Neuronal stem cell (in vitro differentiated cells): ENCODE measurements at regions not wholly inside any gene's neighbourhood (a gene's known extent, or its start where the extent isn't known, plus 50 kb on each side); places are given as distances from the start of the nearest gene placed in this dataset.

Experiments used
- DNase-seq: peaks from one replicate; pipeline ENCODE4 v3.0.0-alpha.2; 2013; ENCODE audit warnings: low spot score
- H2AFZ ChIP-seq: one replicate; pipeline ENCODE4 v1.6.1; 2013; ENCODE audit warnings: mild to moderate bottlenecking, low read length, inconsistent platforms
- H2AK5ac ChIP-seq: 2 replicates; pipeline ENCODE4 v1.6.1; 2013; ENCODE audit warnings: low read depth, mild to moderate bottlenecking, inconsistent platforms, low read length, moderate library complexity, mixed read lengths
- H2BK120ac ChIP-seq: 2 replicates; pipeline ENCODE4 v1.6.1; 2013; ENCODE audit warnings: low read depth, mild to moderate bottlenecking, inconsistent platforms, low read length, moderate library complexity, mixed read lengths
- H2BK12ac ChIP-seq: one replicate; pipeline ENCODE4 v1.6.1; 2013; ENCODE audit warnings: low read length, inconsistent platforms
- H2BK15ac ChIP-seq: 2 replicates; pipeline ENCODE4 v1.6.1; 2013; ENCODE audit warnings: mild to moderate bottlenecking, low read length, inconsistent platforms, mixed read lengths
- H2BK5ac ChIP-seq: one replicate; pipeline ENCODE4 v1.6.1; 2013; ENCODE audit warnings: inconsistent platforms, mild to moderate bottlenecking, low read length, moderate library complexity
- H3K14ac ChIP-seq: one replicate; pipeline ENCODE4 v1.6.1; 2013; ENCODE audit warnings: low read length, inconsistent platforms
- H3K18ac ChIP-seq: 2 replicates; pipeline ENCODE4 v1.6.1; 2013; ENCODE audit warnings: low read length, inconsistent platforms
- H3K23ac ChIP-seq: 2 replicates; pipeline ENCODE4 v1.6.1; 2013; ENCODE audit warnings: low read depth, mild to moderate bottlenecking, mixed read lengths, low read length, inconsistent platforms; ENCODE audit not compliant: poor library complexity
- H3K27ac ChIP-seq: replicated peaks from 3 replicates; pipeline ENCODE4 v1.5.1; 2013; ENCODE audit warnings: low read length, inconsistent platforms
- H3K27me3 ChIP-seq, 3 experiments: 2 replicates each; pipeline ENCODE4 v1.6.1; 2013; ENCODE audit warnings: low read length in 3 of 3, mild to moderate bottlenecking in 2 of 3, inconsistent platforms in 1 of 3, low read depth in 1 of 3, mixed read lengths in 1 of 3, moderate library complexity in 1 of 3; ENCODE audit not compliant: control insufficient read depth in 3 of 3, insufficient read depth in 3 of 3
- H3K36me3 ChIP-seq, 2 donors: replicated peaks in 1 of 2; 2 replicates each; pipeline ENCODE4 v1.6.1; 2013; ENCODE audit warnings: low read length in 2 of 2; ENCODE audit not compliant: control insufficient read depth in 2 of 2, insufficient read depth in 2 of 2
- H3K4ac ChIP-seq: 2 replicates; pipeline ENCODE4 v1.6.1; 2013; ENCODE audit warnings: inconsistent platforms, mild to moderate bottlenecking, low read length, moderate library complexity
- H3K4me1 ChIP-seq, 2 donors: 1 replicate in 1 of 2; 2 replicates in 1 of 2; pipeline ENCODE4 v1.6.1; 2013; ENCODE audit warnings: low read length in 2 of 2, low read depth in 1 of 2; ENCODE audit not compliant: control insufficient read depth in 2 of 2, insufficient read depth in 1 of 2
- H3K4me2 ChIP-seq: one replicate; pipeline ENCODE4 v1.6.1; 2013; ENCODE audit warnings: mild to moderate bottlenecking, low read length, inconsistent platforms; ENCODE audit not compliant: insufficient read depth, poor library complexity, severe bottlenecking
- H3K4me3 ChIP-seq, 2 donors: 2 replicates each; pipeline ENCODE4 v1.5.1; 2013; ENCODE audit warnings: low read length in 2 of 2, mild to moderate bottlenecking in 2 of 2, inconsistent platforms in 1 of 2, moderate library complexity in 1 of 2
- H3K79me1 ChIP-seq: one replicate; pipeline ENCODE4 v1.6.1; 2013; ENCODE audit warnings: low read depth, mild to moderate bottlenecking, inconsistent platforms, low read length, moderate library complexity
- H3K9ac ChIP-seq: one replicate; pipeline ENCODE4 v1.6.1; 2013; ENCODE audit warnings: mild to moderate bottlenecking, low read depth, low read length, inconsistent platforms; ENCODE audit not compliant: poor library complexity
- H3K9me3 ChIP-seq, 2 donors: replicated peaks in 1 of 2; 2 replicates each; pipeline versions ENCODE3 to v1.6.1; 2013; ENCODE audit warnings: low read length in 2 of 2, mild to moderate bottlenecking in 2 of 2, inconsistent platforms in 1 of 2, low read depth in 1 of 2, mixed read lengths in 1 of 2, moderate library complexity in 1 of 2; ENCODE audit not compliant: control insufficient read depth in 2 of 2, insufficient read depth in 1 of 2
- H4K8ac ChIP-seq: one replicate; pipeline ENCODE4 v1.6.1; 2013; ENCODE audit warnings: low read depth, mild to moderate bottlenecking, inconsistent platforms, low read length, moderate library complexity
- H4K91ac ChIP-seq: one replicate; pipeline ENCODE4 v1.6.1; 2013; ENCODE audit warnings: low read length, low read depth, mild to moderate bottlenecking, inconsistent platforms; ENCODE audit not compliant: poor library complexity
- WGBS, 2 donors: extraction: QIAGEN DNeasy Blood & Tissue Kit; methylation state at CpG; one replicate each; pipeline ENCODE4 v1.1.7; 2013; ENCODE audit warnings: missing lambda C conversion rate in 2 of 2, mixed read lengths in 1 of 2; ENCODE audit not compliant: insufficient read length in 2 of 2, insufficient replicate concordance in 1 of 2; ENCODE audit errors: extremely low coverage in 2 of 2; 5-methylcytosine and 5-hydroxymethylcytosine counted together

DNA sequence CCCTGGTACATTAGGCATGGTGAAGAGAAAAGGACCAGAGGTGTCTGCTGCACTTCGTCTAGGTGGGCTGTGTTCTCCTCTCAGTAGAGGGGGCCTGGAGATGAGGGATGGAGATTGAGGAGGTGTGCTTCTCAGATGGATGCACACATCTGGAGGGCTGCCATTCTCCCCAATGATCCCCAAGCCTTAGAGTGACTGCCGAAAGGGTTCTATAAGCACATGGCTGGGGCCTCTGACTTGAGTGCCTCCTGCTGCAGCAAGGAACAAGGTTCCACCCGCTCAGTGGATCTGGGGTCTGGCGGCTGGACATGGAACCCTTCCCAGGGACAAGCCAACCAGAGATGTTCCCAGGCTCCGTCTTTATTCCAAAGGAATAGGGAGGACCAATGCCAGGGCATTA, 66.8 kb downstream of the CPN2 start:
- no peaks in the 10 kb centered on the region for H3K79me1 ChIP-seq
- H3K9ac ChIP-seq: no peak overlapping the region
- no peak overlapping the region for H3K23ac ChIP-seq
- H3K36me3 ChIP-seq: no peaks in the 10 kb centered on the region
- no peak overlapping the region for H2BK15ac ChIP-seq
- peak overlapping the region; percentile 40 for H3K18ac ChIP-seq
- no peak overlapping the region for H3K14ac ChIP-seq
- H4K91ac ChIP-seq: no peak overlapping the region
- H2AK5ac ChIP-seq: peak overlapping the region; percentile 51
- H3K4me1 ChIP-seq: peaks cover 32 to 39% of the 10 kb centered on the region in 2 donors
- no peak overlapping the region for H2BK12ac ChIP-seq
- H3K27me3 ChIP-seq: peaks cover 0 to 2% (median 0%) of the 10 kb centered on the region in 3 experiments
- H2BK5ac ChIP-seq: no peak overlapping the region
- no peak overlapping the region for H3K4me2 ChIP-seq
- no peak overlapping the region for H3K27ac ChIP-seq
- no peak overlapping the region for H2AFZ ChIP-seq
- no peak overlapping the region for H4K8ac ChIP-seq
- WGBS, 2 donors: no CpG with 5 or more reads among the region's 5 CpGs
- H3K4me3 ChIP-seq: no peak overlapping the region
- no peaks in the 10 kb centered on the region for H3K9me3 ChIP-seq
- no peak for DNase-seq
- no peak overlapping the region for H3K4ac ChIP-seq
- H2BK120ac ChIP-seq: no peak overlapping the region

DNA sequence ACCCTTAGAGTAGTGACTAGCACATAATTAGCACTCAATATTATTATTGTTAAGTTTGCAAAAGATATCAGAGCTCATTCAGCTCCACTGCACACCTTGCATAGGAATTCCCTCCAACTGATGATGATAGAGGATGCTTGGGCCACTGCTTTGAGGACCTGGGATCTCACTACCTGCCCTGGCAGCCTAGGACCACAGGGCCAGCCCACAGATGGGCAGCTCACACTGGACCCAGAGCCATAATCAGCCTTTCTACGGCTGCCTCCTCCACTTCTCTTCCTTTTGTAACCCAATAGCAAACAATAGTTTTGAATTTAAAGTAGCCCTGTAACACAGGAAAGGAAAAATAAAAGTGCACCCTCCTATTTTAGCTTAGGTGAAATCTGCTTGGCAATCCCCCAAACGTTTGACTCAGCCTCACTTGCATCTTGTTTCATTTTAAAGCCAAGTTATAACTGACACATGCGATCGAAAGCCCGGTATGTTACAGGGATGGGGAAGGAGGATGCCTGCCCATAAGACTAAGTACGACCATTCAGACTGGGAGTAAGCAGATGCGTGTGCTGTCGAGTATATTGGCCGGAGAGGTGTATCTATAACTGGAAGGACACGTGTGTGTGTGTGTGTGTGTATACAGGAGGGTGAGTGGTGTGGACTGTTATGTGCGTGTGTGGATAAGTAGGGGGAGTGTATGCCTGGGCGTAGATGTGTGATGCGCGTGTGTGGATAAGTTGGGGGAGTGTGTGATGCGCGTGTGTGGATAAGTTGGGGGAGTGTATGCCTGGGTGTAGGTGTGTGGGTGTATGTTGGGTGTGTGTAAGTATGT, 65.9 kb downstream of the CPN2 start:
- Histone ChIP-seq H3K27me3 (peaks cover 0 to 2% (median 0%) of the 10 kb centered on the region in 3 experiments), H2AFZ (no peak overlapping the region), H2AK5ac (peak overlapping the region; percentile 43), H3K4ac (no peak overlapping the region), H3K4me3 (peak overlapping the region in 1 of 2 donors; percentile 37), H3K4me1 (peaks cover 32 to 39% of the 10 kb centered on the region in 2 donors), H2BK5ac (no peak overlapping the region), H4K91ac (peak overlapping the region; percentile 64), H2BK120ac (peak overlapping the region; percentile 2), H3K27ac (peak overlapping the region; percentile 89), H3K79me1 (no peaks in the 10 kb centered on the region), H2BK15ac (no peak overlapping the region), H3K14ac (no peak overlapping the region), H3K9ac (peak overlapping the region; percentile 51), H3K36me3 (no peaks in the 10 kb centered on the region), H2BK12ac (no peak overlapping the region), H4K8ac (no peak overlapping the region), H3K18ac (peak overlapping the region; percentile 89), H3K9me3 (no peaks in the 10 kb centered on the region), H3K4me2 (no peak overlapping the region), H3K23ac (peak overlapping the region; percentile 12)
- WGBS, 2 donors: 100% methylated on average over 6 of the region's 16 CpGs; no CpG with 5 or more reads in 1 of the 2 donors
- DNase-seq: no peak

GRCh38 chr3:194285850-194286197, 65.3 kb downstream of the CPN2 start:
- Histone ChIP-seq H3K18ac (peak overlapping the region; percentile 89), H2BK12ac (no peak overlapping the region), H3K9ac (no peak overlapping the region), H2BK15ac (no peak overlapping the region), H2AK5ac (peak overlapping the region; percentile 43), H3K36me3 (no peaks in the 10 kb centered on the region), H2BK5ac (no peak overlapping the region), H3K4ac (no peak overlapping the region), H2AFZ (peak overlapping the region; percentile 2), H3K23ac (peak overlapping the region; percentile 12), H3K9me3 (no peaks in the 10 kb centered on the region), H3K4me2 (peak overlapping the region; percentile 23), H3K27me3 (peaks cover 0 to 2% (median 0%) of the 10 kb centered on the region in 3 experiments), H3K4me1 (peaks cover 32 to 39% of the 10 kb centered on the region in 2 donors), H2BK120ac (peak overlapping the region; percentile 2), H3K4me3 (peak overlapping the region in 1 of 2 donors; percentile 37), H3K27ac (peak overlapping the region; percentile 89), H3K14ac (no peak overlapping the region), H4K8ac (no peak overlapping the region), H3K79me1 (no peaks in the 10 kb centered on the region), H4K91ac (peak overlapping the region; percentile 64)
- no CpG with 5 or more reads among the region's 2 CpGs for WGBS, 2 donors
- DNase-seq: no peak

- Histone ChIP-seq H3K4me2 (no peak overlapping the region), H4K91ac (no peak overlapping the region), H3K36me3 (no peaks in the 10 kb centered on the region), H3K27me3 (peaks cover 0 to 2% (median 0%) of the 10 kb centered on the region in 3 experiments), H3K18ac (peak overlapping the region; percentile 29), H2AFZ (peak overlapping the region; percentile 2), H3K4me1 (peaks cover 32 to 39% of the 10 kb centered on the region in 2 donors), H3K9me3 (no peaks in the 10 kb centered on the region), H3K4me3 (peak overlapping the region in 1 of 2 donors; percentile 37), H4K8ac (no peak overlapping the region), H3K9ac (no peak overlapping the region), H3K4ac (no peak overlapping the region), H3K79me1 (no peaks in the 10 kb centered on the region), H2BK15ac (no peak overlapping the region), H2BK5ac (no peak overlapping the region), H3K27ac (peak overlapping the region; percentile 89), H2BK120ac (no peak overlapping the region), H3K14ac (no peak overlapping the region), H2BK12ac (no peak overlapping the region), H2AK5ac (no peak overlapping the region), H3K23ac (no peak overlapping the region)
- WGBS, 2 donors: no CpG with 5 or more reads among the region's 22 CpGs
- peak; percentile 90 for DNase-seq
These were observed 64.6 kb downstream of the CPN2 start for GRCh38 chr3:194286375-194287146.
